Stimulated activated CD8-positive, alpha-beta memory T cell treated with anti-CD3 and anti-CD28 coated beads, Interleukin-4, amount 100 ng/mL, for 48 hours (primary cell): ENCODE measurements at regions not wholly inside any gene's neighbourhood (a gene's known extent, or its start where the extent isn't known, plus 50 kb on each side); places are given as distances from the start of the nearest gene placed in this dataset.
A peak's percentile ranks its signal among the peaks of the same experiment; 100 is the strongest.

ENCODE experiments used
- DNase-seq: peaks from one replicate; pipeline ENCODE4 v3.0.0-alpha.2; 2020

DNA sequence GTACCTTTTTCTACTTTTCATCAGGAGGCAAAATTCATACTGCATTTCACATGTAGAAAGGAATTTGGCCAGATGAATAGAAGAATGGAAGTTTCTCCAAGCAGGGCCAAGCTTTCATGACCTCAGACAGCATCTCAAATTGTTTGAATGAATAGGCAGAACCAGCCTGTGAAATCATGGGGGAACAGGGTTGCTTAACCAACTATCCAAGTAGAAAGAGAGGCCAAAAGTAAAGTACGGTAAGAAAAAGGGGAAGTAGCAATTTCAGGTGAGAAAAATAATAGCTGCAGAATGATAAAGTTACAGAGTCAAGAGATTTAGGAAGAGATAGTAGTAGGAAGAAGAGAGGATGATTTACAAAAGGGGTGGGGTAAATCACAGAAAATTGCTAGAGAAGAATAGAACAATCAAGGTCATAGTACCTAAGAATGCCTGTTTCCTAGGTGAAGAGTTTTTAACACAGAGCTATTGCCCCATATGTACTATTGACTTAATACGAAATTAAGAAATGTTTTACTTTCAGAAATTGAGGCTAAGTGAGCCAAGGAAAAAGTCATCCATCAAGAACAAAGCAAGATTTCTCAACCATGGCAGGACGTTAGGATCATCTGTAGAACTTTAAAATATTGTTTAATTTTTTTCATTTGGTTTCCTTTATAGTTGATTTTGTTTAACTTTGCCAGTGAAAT is 177.1 kb upstream of the TET2 start:
- DNase-seq, result no peak

DNA sequence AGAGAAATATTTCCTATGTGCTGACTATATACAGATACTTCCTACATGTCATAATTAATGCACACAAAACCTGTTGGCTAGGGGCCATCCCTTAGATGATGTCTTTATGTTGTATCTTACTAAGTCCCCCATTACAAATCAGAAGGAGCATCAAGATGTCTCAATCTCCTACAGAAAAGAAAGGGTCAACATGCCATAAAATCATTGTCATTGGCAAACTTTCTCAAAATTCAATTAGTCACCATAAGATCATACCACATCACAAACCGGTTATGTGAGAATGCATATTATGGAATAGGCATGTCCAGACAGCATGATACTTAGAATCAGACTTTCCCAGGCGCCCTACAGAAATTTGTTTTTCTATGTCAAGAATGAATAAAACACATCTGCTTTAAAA is 175.2 kb upstream of the TET2 start:
- DNase-seq, result no peak

DNA sequence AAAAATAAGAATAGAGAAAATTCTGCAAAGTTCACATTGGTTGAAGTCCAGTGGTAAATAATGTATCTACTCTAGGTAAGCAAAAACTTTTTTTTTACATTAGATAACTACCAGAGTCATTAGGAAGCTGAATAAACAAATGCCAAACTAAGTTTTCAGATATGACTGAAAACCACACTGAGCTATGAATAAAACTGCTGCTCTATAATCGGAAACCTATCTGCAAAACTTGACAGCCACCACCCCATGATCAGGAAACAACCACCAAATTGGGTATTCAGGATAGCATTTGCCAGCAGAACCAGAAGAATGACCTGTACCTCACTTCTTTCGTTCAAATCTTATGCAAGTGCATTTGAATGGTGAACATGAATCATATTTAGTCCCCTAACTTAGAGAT is 173.0 kb upstream of the TET2 start:
- no peak for DNase-seq

DNA sequence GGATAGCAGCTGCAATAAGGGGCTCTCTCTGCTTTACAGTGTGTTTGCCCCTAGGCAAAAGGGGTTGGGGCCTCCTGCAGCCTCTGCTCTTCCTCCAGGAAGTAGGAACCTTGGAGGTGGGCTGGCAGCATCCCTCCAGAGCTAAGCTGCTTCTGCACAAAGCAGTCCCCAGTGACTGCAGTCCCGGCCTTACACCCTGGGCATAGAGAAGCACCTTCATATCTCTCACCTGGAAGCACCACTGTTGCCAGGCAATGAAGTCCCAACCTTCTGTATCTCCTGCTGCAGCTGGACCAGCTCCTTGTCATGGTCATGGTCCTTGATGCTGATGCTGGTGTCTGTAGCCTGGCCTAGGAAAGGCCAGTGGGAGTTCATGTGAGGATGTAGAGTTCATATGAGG is 171.1 kb upstream of the TET2 start:
- DNase-seq, result no peak

DNA sequence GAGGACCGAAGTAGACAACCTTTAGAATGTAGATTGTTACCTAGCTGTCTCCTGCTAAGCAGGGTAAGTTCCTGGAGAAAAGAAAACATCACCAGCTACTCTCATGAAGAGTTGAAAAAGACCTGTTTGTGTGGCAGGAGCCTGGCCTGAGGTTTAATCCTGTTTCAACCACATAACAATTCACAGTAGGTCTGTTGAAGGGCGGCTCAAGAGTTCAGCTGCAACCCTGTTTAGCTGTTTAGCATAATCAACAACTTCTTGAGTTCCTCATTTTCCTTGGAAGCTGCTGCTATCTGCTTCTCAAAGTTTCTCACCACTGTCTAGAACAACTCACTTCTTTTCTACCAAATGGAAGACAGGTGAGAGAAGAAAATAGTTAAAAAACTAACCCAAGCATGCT is 170.4 kb upstream of the TET2 start:
- DNase-seq, result no peak

DNA sequence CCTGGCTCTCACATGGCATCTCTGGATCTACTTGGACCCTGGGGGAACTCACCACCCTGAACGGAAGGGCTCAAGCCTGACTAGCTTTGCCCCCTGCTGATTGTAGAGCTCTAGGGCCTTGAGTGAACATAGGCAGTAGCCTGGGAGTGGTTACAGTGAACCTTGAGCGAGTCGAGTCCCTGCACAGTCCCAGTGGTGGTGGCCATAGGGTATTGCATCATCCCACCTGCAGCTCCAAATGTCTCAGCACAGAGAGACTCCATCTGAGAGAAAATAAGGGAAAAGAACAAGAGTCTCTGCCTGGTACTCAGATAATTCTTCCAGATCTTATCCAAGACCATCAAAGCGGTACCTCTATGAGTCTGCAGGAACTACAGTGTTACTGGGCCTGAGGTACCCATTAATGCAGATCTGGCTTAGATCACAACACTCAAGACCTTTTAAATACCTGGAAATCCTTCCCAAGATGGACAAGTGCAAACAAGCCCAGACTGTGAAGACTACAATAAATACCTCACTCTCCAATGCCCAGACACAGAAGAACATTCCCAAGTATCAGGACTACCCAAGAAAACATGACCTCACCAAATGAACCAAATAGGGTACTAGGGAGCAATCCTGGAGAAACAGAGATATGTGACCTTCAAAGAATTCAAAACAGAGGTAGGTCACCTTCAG is 167.5 kb upstream of the TET2 start:
- no peak for DNase-seq

DNA sequence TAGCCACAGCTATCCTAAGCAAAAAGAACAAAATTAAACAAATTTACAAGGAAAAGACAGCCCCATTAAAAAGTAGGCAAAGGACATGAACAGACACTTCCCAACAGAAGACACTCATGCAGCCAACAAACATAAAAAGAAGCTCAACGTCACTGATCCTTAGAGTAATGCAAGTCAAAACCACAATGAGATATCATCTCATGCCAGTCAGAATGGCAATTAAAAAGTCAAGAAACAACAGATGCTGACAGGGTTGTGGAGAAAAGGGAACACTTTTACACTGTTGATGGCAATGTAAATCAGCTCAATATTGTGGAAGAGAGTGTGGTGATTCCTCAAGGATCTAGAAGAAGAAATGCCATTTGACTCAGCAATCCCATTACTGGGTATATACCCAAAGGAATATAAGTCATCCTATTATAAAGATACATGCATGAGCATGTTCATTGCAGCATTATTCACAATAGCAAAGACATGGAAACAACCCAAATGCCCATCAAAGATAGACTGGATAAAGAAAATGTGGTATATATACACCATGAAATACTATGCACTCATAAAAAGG is 163.0 kb upstream of the TET2 start:
- DNase-seq, result no peak

DNA sequence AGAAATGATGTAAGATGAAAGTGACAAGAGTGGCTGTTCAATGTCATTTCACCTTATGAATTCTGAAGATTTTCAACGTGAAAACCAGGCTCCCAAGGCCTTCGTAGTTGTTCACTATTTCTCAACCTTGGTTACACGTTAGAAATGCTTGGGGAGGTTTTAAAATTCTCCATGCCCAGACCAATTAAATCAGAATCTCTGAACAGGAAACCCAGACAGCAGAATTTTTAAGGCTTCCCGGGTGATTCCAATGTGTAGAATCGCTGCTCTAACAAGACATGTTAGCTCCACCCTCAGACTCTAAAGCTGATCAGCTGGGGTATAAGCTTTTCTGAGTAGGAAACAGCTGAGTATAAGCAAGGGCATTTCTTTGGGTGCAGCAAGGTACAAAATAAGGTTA is 160.4 kb upstream of the TET2 start:
- DNase-seq, result no peak

DNA sequence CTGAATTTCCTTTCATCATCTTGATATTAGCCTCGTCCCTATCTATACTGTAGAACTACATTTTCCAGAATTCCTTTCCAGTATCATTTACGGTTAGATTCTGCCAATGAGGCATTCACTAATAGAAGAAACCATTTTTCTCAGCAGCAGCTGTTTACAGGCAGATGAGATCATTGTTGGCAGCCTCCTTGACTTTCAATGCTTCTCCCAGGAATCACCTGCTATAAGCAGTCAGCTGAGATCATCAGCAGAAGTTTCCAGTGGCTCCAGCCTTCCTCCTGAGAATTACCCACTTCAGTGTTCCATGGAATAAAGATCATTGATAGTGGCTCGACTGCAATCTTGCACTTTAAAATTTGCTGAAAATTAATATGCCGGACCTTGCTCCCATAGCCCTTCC is 157.3 kb upstream of the TET2 start:
- no peak for DNase-seq

DNA sequence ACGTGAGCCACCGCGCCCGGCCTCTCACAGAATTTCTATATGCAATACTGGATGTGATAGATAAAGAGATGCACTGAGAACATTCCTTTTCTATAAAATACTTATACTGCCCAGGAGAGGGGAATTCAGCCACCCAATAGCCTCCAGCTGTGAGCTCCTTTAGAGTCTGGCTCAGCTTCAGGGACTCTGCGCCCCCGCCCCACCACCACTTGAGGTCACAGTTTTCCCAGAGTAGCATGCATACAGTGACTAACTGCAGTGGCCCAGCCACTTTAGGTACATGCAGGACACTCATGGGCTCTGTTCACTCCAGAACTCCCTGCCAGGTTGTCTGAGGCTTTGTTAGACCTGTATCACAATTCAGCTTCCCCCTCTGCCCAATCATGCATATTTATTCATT is 144.4 kb upstream of the TET2 start:
- no peak for DNase-seq

DNA sequence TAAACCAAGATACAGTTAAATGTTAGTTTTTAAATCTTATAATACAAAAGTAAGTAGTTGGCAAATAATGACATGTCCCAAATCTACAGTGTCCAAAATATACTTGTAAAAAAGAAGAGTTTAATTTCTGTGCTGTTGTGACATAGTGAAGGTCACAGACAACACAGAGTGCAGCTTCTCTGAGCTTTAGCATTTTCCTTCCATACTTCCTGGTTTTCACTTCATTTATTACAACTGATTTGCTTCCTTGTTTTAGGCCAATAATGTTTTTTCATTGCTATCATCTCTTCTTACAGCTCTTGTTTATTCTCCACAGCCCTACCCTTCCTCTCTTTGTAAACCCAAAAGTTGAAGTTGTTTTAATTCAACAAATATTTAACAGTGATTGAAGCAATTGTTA is 132.4 kb upstream of the TET2 start:
- no peak for DNase-seq

DNA sequence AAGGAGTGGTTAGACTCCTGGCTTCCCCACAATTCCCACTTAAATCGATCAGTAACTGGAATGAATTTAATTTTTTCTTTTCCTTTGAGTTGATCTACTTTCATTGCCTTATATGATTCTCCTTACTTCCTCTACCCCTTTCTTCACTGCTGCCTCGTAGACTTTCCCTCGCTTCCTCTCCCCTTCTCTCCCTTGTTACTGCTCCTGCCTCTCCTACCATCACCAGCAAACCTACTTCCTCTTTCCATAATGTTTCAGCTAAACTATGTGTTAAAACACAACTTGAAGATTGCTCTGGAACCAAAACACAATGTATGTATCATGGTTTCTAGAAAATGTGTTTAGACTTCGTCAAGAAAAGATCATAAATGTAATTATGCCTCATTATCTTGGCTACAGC is 132.0 kb upstream of the TET2 start:
- no peak for DNase-seq

DNA sequence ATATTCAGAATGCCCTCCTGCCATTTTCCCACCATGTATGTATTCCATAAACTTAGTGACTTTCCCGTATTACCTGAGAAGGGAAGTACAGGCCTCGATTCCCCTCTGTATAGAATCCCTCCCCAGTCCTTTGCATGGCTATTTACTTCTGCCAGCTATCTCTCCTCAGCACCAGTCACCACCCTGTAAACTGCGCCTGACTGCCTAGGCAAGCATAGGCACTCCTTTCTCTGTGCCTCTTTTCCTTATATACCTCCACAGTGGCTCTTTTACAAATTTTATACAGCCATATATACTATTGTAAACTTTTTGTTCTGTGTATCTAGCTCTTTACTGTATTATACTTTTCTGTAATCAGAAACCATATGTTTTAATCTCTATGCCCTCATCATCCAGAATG is 130.9 kb upstream of the TET2 start:
- no peak for DNase-seq

DNA sequence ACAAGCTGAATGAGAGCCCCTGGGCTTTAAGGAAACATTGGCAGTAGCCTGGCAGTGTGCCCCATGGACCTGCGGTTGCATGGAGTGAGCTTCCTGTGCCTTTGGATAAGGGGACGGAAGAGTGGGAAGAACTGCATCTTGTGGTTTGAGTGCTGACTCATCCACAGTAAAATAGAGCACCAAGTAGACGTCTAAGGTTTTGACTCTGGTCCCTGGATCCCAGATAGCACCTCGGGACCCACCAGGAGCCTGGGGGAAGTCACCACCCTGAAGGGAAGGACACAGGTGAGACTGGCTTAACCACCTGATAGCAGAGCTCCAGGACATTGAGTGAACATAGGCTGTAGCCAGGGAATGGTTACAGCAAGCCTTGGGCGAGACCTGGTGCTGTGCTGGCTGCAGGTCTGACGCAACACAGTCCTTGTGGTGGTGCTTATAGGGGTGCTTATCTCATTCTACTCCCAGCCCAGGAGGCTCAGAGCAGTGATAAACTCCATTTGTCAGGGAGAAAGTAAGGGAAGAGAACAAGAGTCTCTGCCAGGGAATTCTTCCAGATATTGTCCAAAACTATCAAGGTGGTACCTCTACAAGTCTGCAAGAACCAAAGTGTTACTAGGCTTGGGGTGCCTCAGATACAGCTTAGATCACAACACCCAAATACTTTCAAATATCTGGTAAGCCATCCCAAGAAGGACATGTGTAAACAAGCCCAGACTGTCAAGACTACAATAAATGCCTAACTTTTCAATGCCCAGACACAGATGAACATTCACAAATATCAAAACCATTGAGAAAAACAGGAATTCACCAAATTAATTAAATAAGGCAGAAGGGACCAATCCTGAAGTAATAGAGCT is 123.6 kb upstream of the TET2 start:
- DNase-seq, result no peak

DNA sequence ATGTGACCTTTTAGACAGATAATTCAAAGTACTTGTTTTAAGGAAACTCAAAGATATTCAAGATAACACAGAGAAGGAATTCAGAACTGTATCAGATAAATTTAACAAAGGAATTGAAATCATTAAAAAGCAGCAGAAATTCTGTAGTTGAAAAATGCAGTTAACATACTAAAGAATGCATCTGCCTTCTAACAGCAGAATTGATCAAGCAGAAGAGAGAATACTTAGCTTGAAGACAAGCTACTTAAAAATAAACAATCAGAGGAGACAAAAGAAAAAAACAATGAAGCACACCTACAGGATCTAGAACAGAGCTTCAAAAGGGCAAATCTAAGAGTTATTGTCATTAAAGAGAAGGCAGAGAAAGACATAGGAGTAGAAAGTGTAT is 123.0 kb upstream of the TET2 start:
- no peak for DNase-seq

DNA sequence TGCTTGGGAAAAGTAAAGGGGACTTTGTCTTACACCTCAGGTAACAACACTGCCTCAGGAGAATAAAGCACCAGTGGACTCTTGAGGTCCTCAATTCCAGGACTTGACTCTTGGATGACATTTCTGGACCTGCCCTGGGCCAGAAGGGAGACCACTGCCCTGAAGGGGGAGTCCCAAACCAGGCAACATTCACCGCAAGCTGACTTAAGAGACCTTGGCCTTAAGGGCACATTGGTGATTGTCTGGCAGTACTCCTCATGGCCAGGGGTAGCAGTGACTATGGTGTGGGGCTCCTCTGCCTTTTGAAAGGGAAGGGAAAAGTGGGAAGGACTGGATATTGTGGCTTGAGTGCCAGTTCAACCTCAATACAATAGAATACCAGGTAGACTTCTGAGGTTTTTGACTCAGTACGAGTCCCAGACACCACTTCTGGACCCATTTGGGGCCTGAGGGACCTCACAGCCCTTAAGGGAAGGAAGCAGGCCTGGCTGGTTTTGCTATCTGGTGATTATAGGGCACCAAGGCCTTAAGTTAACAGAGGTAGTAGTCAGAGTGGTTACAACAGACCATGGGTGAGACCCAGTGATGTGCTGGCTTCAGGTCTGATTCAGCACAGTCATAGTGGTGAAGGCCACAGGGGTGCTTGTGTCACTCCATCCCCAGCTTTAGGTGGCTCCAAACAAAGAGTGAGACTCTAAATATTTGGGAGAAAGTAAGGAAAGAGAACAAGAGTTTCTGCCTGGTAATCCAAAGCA is 121.2 kb upstream of the TET2 start:
- no peak for DNase-seq

DNA sequence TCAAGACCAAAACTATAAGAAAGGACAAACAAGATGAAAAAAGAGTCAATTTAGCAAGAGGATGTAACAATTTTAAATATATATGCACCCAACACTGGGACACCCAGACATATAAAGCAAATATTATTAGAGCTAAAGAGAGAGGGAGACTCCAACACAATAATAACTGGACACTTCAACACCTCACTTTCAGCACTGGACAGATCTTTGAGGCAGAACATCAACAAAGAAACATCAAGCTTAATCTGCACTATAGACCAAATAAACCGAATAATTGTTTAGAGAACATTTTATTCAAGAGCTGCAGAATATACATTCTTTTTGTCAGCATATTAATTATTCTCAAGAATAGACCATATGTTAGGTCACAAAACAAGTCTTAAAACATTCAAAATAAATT is 109.7 kb upstream of the TET2 start:
- DNase-seq, result no peak

DNA sequence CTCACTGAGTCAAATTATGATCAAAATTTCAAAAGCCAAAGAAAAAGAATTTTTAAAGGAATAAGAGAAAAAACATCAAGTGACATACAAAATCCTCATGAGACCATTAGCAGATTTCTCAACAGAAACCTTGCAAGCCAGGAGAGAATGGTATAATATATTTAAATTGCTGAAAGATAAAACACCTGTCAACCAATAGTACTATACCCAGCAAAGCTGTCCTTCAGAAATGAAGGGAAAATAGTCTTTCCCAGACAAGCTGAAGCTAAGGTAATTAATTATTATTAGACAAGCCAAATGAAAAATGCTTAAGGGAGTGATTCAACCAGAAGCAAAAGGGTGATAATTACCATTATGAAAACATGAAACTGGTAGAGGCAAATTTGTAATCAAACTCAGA is 104.2 kb upstream of the TET2 start:
- DNase-seq, result no peak

DNA sequence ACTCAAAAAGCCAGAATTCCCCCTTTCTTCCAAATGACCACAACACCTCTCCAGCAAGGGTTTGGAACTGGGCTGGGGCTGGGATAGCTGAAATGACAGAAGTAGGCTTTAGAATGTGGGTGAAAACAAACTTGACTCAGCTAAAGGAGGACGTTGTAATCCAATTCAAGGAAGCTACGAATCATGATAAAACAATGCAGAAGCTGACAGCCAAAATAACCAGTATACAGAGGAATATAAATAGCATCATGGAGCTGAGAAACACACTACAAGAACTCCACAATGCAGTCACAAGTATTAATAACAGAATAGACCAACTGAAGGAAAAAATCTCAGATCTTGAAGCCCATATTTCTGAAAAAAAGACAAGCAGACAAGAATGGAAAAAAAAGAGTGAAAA is 95.8 kb upstream of the TET2 start:
- no peak for DNase-seq

DNA sequence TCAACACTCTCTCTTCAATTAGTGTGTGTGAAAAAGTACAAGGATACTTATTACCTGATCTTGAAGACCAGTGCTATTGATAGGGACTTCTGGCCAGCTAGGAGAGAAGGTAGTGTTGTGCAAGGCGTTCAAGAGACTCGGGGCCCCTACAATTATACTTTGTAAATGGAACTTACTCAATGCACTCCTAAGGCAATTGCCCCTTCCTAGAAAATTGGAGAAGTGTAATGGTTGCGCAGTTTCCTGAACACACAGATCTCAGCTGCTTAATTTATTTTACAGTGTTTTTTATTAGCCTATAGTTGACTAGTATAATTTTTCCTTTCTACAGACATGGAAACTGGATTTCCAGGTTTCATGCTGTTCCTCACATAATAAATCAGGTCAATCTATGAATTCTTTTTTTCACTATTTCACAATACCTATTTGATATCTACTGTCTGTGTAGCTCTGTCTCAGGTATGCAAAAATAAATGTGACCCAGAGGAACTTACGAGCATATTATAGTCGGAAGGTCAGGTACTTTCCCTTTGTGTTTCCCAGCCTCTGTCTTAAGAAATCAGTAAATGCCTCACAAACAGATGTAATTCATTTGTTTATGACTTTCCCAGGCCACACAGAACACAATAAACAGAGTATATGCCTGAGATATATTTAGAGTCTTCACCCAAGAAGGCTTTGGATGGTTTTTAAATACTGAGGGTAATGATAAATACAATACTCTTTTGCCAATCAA is 89.1 kb upstream of the TET2 start:
- DNase-seq, result no peak

DNA sequence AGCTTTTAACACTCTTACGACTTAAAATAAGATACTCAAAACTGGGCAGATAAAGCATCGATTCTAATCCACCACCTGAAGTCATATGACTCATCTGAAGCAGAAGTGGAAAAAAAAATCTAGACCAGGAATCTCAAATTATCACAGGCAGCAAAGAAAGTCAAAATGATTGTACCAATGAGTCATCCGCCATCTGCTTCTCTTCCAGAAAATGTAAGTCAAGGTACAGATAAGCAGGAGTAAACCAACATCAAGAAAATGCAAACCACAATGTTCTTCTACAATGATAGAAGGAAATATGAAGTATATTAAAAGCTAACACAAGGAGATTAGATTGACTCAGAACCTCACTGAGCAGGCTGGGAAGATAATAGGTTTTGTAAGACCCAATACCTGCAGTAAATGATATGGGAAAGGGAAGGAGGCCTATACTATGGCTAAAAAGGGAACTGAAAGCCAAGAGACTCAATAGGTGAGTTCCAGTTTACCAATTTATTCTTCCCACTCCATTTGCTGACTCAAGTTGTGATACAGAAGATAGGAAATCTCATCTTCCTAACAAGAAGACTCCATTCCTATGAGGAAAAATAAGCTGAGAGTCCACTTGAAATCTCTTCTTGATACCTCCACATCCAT is 88.4 kb upstream of the TET2 start:
- DNase-seq, result no peak

DNA sequence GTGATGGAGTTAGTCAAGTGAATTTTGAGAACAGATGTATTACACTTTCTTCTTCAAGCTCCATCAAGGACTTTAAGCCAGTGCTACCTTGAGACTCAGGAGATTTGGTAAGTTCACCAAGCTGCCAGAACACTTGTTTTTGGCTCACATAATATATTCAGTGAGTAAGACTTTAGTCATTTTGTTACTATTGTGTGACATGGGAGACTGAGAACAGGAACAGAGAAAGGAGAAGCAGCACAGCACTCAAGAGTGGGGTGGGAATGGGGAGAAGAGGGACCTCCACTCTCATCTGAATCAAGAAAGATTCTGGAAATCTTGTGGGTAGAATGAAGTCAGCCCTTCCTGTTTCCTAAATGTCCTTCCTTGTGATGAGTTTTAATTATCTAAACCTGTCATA is 87.3 kb upstream of the TET2 start:
- peak; percentile 34 for DNase-seq
